ACHN (cell line): ENCODE measurements at regions not wholly inside any gene's neighbourhood (a gene's known extent, or its start where the extent isn't known, plus 50 kb on each side); places are given as distances from the start of the nearest gene placed in this dataset.

Experiments used
- DNase-seq: peaks from one replicate; pipeline ENCODE4 v3.0.0-alpha.2; 2015
- in situ Hi-C: cut with HindIII; loops from 2 replicates; pipeline ENCODE4 v1.10.0; 2017; ENCODE audit warnings: low sequenced_read_pairs, low pct_ligation_motif_present, low pct_unique_long_range_greater_than_20kb

DNA sequence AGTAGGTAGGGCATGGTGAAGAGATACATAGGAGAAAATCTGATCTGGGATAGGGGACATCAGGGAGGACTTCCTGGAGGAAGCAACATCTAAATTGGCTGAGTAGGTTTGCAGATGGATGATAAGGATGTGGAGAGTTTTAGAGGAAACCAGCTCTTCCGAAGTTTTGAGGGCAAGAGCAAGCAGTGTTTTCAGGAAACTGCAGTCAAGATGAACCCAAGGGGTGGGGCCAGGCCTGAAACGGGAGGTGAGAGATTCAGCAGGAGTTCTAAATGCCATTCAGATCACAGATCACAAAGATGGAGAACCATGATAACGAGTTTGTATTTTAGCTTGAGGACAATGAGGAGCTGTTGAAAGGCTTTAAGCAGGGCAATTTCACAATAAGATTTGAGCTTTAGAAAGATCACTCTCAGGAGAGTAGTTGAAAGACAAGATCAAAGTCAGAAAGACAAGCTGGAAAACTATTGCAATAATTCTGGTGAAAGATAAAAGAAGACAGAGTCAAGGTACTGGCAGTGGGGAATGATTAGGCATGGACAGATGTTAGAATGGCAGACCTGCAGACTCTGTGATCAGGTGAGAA, 70.1 kb upstream of the PLXNC1 start:
- in situ Hi-C loops = no loop called here
- DNase-seq = no peak

GRCh38 chr12:94078736-94079509, 69.5 kb upstream of the PLXNC1 start:
- in situ Hi-C loops = no loop called here
- DNase-seq = no peak

DNA sequence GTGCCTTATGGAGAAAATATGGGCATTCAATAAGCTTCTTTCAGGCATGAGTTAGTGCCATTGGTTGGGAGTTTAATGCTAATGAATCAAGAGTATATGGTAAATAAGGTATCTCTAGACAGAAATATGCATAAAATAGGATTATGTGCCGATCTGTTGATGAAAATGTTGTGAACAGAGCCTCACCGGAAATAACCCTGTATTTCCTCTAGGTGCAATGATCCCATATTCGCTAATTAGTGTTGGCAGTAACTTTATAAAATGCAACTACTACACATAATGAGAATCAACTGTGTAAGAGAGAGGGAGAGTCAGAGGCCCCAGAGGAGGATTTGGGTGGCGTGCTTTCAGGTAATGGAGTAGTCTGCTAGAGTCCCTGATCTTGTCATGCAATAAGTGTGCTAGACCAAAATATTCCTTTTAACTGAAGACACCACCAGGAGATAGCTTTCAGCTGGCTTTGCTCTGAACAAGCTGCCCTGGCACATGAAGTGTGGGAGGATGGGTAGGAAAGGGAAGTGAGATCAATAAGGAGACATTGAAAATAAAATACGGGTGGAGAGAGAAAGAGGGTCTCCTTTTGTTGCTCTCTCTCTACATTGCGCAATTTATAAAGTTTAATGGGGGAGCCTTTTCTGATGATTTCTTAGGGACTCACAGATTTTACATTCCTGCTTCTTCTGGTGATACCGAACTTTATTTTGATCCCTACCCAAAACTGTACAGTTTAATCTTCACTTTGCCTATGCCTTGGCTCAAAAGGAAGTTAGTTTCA, 68.6 kb upstream of the PLXNC1 start:
- in situ Hi-C loops = no loop called here
- DNase-seq = no peak

GRCh38 chr12:94080341-94081009, 67.9 kb upstream of the PLXNC1 start:
- in situ Hi-C loops = no loop called here
- DNase-seq = no peak

DNA sequence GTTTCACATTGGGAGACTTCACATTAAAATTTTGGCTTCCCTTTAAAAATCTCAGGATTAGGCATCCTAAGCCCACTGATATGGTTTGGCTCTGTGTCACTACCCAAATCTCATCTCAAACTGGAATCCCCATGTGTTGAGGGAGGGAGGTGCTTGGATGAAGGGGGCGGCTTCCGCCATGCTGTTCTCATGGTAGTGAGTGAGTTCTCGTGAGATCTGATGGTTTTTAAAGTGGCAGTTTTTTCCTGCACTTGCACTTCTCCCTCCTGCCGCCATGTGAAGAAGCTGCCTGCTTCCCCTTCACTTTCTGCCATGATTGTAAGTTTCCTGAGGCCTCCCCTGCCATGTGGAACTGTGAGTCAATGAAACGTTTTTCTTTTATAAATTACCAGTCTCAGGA, 65.7 kb upstream of the PLXNC1 start:
- in situ Hi-C loops = no loop called here
- DNase-seq = no peak

DNA sequence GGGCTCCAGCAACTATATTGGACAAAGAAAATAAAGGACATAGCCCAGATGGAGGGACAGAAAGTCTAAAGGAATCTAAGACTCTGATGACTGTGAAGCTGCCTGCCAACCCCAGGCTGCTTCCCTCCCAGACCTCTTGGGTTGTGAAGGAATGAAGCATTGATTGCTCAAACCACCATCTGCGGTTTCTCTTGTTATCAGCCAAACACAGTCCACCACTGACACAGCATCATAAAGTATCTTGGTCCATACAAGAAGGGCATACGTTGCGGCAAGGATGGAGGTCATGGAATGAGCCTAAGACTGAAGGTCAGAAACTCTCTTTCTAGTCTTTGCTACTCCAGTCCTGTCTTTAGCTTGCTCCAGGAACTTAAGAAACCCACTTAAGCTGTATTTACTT, 58.5 kb upstream of the PLXNC1 start:
- DNase-seq = no peak
- in situ Hi-C loops = no loop called here

- in situ Hi-C loops = no loop called here
Measured at GRCh38 chr12:94091624-94092023, 56.8 kb upstream of the PLXNC1 start.

DNA sequence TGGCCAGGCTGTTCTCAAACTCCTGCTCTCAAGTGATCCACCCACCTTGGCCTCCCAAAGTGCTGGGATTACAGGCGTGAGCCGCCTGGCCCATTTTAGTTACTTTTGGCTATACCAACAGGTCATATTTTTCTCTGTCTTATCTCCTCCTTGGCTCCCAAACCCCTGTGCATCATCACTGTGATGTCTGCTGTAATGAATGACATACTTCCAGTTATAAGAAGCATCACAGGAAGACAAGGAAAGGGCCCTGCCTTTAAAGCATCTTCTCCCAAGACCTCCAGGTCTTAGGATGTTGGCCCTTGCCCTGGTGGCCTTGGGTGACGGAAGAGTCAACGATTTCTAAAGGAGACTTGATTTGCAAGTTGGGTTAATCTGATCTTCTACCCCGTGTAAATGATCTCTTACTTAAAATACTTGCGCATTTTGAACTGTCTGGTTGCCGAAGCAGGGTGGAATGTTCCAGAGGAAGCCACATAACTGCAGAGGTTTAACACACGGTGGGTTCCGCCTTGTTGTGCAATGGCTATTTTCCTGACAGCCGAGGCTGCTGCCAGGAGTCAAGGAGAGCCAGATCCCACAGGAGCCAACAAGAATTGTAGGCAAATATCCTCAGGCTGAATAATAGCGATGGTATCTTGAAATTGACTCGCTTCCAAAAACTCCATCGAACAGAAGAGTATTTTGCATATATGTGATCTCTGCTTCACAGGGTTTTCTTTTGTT, 55.7 kb upstream of the PLXNC1 start:
- no peak for DNase-seq
- in situ Hi-C loops = no loop called here

More at GRCh38 chr12:94091624-94092023, 56.8 kb upstream of the PLXNC1 start:
- no peak for DNase-seq

- in situ Hi-C loops = no loop called here
- DNase-seq = no peak
Measured at GRCh38 chr12:94094700-94095099, 53.7 kb upstream of the PLXNC1 start.

- in situ Hi-C loops = no loop called here
- DNase-seq = no peak
Measured at GRCh38 chr12:94095618-94096017, 52.8 kb upstream of the PLXNC1 start.

- in situ Hi-C loops = no loop called here
- DNase-seq = no peak
Measured at GRCh38 chr12:94098466-94098865, 49.9 kb upstream of the PLXNC1 start.
